GM06990 (cell line): ENCODE measurements at regions not wholly inside any gene's neighbourhood (a gene's known extent, or its start where the extent isn't known, plus 50 kb on each side); places are given as distances from the start of the nearest gene placed in this dataset.

Experiments used
- DNase-seq: peaks from one replicate; pipeline ENCODE4 v3.0.0-alpha.2; 2011; ENCODE audit not compliant: insufficient read length; ENCODE audit errors: extremely low read depth
- H3K27me3 ChIP-seq: replicated peaks from 2 replicates; pipeline ENCODE4 v1.6.0; 2011; ENCODE audit warnings: low read length; ENCODE audit not compliant: control insufficient read depth, insufficient read depth
- H3K36me3 ChIP-seq: 2 replicates; pipeline ENCODE4 v1.5.1; 2011; ENCODE audit warnings: low read length; ENCODE audit not compliant: control insufficient read depth, insufficient read depth
- H3K4me3 ChIP-seq: replicated peaks from 2 replicates; pipeline ENCODE4 v1.5.1; 2011; ENCODE audit warnings: low read depth, mild to moderate bottlenecking, control low read depth, low read length
- TF ChIP-seq, protein P1 (sequence below): IDR thresholded peaks from 2 replicates; pipeline ENCODE4 v1.5.1; 2011; ENCODE audit warnings: low read length, control low read depth, mild to moderate bottlenecking, inconsistent platforms; ENCODE audit not compliant: insufficient read depth, poor library complexity, severe bottlenecking

DNA sequence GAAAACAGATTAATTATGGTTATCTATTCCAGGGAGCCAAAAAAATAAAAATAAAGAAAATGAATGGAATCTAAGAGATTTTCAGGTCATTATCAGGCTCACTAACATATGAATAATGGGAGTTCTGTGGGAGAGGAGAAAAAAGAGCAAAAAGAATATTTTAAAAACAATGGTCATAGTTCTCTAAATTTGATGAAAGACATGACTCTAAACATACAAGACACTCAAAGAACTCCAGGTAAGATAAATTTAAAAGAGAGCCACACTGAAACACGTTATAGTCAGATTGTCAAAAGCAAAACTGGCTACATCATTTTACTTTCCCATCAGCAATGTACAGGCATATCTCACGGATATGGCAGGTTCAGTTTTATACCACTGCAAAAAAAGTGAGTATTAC lies 520.0 kb downstream of the ANKRD50 start:
- TF ChIP-seq, protein P1, sequence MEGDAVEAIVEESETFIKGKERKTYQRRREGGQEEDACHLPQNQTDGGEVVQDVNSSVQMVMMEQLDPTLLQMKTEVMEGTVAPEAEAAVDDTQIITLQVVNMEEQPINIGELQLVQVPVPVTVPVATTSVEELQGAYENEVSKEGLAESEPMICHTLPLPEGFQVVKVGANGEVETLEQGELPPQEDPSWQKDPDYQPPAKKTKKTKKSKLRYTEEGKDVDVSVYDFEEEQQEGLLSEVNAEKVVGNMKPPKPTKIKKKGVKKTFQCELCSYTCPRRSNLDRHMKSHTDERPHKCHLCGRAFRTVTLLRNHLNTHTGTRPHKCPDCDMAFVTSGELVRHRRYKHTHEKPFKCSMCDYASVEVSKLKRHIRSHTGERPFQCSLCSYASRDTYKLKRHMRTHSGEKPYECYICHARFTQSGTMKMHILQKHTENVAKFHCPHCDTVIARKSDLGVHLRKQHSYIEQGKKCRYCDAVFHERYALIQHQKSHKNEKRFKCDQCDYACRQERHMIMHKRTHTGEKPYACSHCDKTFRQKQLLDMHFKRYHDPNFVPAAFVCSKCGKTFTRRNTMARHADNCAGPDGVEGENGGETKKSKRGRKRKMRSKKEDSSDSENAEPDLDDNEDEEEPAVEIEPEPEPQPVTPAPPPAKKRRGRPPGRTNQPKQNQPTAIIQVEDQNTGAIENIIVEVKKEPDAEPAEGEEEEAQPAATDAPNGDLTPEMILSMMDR = no peak
- no peak for DNase-seq
- H3K36me3 ChIP-seq = no peaks in the 10 kb centered on the region
- H3K4me3 ChIP-seq = no peak overlapping the region
- H3K27me3 ChIP-seq = no peaks in the 10 kb centered on the region

DNA sequence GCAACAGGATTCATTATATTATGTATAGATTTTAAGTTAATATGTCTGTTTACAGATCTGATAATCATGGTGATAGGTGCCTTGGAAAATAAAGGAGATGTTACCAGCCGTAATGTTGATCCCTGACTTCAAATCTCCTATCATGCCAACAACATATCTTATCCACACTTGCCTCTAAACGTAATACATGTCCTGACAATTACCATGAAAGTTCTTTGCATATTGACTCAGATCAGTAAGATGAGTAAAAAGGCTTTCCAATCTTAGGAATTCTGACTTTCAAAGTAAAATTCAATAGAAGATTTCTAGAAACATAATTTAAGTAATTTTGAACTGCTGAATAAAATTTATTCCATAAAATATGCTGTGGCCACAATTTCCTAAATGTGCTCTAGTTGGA lies 513.3 kb downstream of the ANKRD50 start:
- Histone ChIP-seq H3K4me3 (no peak overlapping the region), H3K27me3 (no peaks in the 10 kb centered on the region), H3K36me3 (no peaks in the 10 kb centered on the region)
- DNase-seq = no peak
- TF ChIP-seq, protein P1 = no peak

DNA sequence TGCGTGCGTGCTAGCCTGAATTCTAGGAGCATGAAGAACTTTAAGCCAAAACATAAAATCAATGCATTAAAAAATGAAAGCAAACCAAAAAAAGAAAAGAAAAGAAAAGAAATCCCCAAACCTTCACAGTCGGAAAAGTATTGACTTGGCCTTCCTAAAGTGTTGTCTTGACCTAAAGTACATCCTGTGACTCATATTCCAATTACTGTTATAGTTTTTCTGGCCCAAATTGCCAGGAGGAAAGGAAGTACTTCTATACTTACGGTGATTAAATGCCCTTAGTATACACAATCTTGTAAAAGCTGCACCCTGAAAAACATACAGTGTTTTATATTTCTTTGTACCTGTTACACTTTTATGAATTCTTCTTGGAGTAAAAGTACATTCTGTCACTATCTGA lies 512.8 kb downstream of the ANKRD50 start:
- no peaks in the 10 kb centered on the region for H3K27me3 ChIP-seq
- H3K4me3 ChIP-seq = no peak overlapping the region
- TF ChIP-seq, protein P1 = no peak
- no peaks in the 10 kb centered on the region for H3K36me3 ChIP-seq
- no peak for DNase-seq

DNA sequence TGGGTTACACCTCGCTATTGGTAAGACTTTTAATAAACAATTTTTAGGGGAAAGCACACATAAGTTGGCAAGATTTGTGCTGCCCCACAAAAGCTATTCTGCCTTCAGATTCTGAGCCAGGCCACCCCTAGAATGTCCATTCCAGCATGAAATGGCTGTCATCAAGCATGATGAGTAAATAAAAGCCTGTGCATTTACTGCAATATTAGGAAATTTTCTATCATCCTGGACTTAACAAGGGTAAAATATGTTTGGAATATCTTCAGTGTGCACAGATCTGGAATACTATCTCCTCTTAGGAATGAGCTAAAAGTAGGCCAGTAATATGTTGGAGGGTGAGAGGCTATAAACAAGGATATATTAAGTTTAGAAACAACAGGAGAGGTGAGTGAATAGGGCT lies 510.9 kb downstream of the ANKRD50 start:
- Histone ChIP-seq H3K27me3 (no peaks in the 10 kb centered on the region), H3K36me3 (no peaks in the 10 kb centered on the region), H3K4me3 (no peak overlapping the region)
- TF ChIP-seq, protein P1 = no peak
- DNase-seq = no peak

DNA sequence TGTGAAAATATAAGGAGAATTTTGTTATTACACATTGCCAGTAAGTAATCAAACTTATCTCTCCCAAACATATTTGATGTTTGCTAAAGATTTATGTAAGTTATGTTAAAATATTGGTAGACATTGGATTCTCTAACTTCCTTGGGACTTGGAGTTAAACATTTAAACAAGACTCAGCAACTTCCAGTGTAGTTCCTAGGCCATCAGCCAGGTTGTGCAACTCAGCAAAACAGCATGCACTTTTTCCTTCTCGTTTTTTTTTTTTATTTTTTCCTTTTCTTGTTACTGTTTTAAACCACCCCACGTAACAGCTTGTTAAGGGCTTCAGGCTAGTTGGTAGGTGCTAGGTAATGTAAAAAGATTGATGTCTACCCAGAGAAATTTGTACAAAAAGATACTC lies 510.4 kb downstream of the ANKRD50 start:
- TF ChIP-seq, protein P1 = no peak
- no peaks in the 10 kb centered on the region for H3K27me3 ChIP-seq
- no peak for DNase-seq
- H3K36me3 ChIP-seq = no peaks in the 10 kb centered on the region
- H3K4me3 ChIP-seq = no peak overlapping the region

DNA sequence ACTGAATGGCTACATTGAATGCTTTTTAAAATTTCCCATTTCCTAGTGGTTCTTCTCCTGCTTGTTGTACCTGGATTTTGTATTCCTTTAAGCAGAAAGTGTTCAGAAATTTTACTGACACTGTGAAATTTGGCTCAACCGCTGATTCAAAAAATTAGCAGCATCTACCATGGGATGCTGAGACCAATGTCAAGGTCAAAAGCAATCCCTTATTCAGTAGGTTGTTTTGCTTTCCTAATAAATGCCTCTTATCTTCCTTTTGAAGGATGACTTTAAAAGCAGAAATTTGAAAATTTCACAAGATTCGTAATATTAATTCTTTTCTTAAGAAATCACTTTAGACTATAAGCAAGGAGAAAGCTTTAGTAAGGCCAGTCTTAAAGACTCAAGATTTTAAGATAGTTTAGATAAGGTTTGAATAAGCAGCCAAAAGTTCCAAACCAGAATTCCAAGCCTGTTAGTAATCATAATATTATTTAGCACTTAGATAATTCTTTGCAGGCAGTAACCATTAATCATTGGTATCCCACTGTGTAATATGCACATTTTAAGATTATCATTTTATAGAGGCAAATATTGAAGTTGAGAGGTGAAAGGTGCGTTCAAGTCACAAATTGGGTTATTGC lies 508.8 kb downstream of the ANKRD50 start:
- H3K36me3 ChIP-seq = no peaks in the 10 kb centered on the region
- no peak for DNase-seq
- no peak overlapping the region for H3K4me3 ChIP-seq
- no peaks in the 10 kb centered on the region for H3K27me3 ChIP-seq
- TF ChIP-seq, protein P1 = no peak
